ENCODE measurements at regions not wholly inside any gene's neighbourhood (a gene's known extent, or its start where the extent isn't known, plus 50 kb on each side); places are given as distances from the start of the nearest gene placed in this dataset.

DNA sequence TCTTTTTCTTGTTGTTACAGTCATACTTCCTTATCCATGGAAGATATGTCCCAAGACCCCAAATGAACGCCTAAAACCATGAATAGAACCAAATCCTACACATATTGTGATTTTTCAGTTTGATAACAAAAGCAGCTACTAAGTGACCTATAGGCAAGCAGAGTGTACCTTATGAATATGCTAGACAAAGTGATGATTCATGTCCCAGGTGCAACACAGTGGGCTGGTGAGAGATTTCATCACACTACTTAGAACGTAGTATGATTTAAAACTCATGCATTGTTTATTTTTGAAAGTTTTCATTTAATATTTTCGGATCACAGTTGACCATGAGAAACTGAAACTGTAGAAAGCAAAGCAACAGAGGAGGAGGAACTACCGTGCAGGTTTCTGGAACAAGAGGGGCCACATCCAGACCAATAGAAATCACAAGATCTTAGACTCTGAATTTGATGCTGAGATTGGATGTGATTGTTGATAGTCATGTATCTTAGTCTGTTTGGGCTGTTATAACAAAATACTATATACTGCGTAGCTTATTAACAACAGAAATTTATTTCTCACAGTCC, 470.8 kb upstream of the VRK2 start:
- TF ChIP-seq, protein P1, sequence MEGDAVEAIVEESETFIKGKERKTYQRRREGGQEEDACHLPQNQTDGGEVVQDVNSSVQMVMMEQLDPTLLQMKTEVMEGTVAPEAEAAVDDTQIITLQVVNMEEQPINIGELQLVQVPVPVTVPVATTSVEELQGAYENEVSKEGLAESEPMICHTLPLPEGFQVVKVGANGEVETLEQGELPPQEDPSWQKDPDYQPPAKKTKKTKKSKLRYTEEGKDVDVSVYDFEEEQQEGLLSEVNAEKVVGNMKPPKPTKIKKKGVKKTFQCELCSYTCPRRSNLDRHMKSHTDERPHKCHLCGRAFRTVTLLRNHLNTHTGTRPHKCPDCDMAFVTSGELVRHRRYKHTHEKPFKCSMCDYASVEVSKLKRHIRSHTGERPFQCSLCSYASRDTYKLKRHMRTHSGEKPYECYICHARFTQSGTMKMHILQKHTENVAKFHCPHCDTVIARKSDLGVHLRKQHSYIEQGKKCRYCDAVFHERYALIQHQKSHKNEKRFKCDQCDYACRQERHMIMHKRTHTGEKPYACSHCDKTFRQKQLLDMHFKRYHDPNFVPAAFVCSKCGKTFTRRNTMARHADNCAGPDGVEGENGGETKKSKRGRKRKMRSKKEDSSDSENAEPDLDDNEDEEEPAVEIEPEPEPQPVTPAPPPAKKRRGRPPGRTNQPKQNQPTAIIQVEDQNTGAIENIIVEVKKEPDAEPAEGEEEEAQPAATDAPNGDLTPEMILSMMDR (IDR thresholded peaks at IDR 0.05): no peak
- CTCF ChIA-PET: no interaction called here
- no peak overlapping the region for H3K4me3 Mint-ChIP-seq

DNA sequence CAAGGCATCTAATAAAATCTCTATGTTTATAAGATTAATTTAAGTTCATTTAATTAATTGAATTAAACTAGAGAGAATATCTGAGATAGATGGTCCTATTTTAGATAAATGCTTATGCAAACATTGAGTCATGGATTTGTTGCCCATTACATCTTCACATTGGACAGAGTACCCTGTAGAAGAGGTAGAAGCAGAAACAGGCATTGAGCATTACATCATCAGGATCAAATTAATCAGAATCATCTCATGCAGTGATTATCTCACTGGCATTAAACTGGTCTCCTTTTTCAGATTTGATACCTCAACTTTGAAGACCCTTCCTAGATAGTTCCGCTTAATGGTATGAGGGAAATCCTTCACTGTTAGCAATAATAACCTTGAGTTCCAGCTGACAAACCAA, 469.6 kb upstream of the VRK2 start:
- ChIA-PET POLR2A (no interaction called here), CTCF (no interaction called here)
- intact Hi-C loops (cut with micrococcal nuclease): no loop called here
- ATAC-seq (ENCODE audit: low read depth) (no peak), DNase-seq (no peak)
- no peaks in the 10 kb centered on the region for H3K4me1 Mint-ChIP-seq
- H3K27ac Mint-ChIP-seq: no peak overlapping the region
- no peaks in the 10 kb centered on the region for H3K9me3 Mint-ChIP-seq
- H3K4me3 Mint-ChIP-seq: no peak overlapping the region
- no peaks in the 10 kb centered on the region for H3K36me3 Mint-ChIP-seq (ENCODE audit: low read depth)
- TF ChIP-seq, protein P1 (IDR thresholded peaks at IDR 0.05): no peak
- H3K27me3 Mint-ChIP-seq: no peaks in the 10 kb centered on the region

More for the DNA sequence above, 470.8 kb upstream of the VRK2 start:
- DNase-seq (no peak), ATAC-seq (ENCODE audit: low read depth) (no peak)
- intact Hi-C loops (cut with micrococcal nuclease): no loop called here
- Mint-ChIP-seq H3K9me3 (no peaks in the 10 kb centered on the region), H3K36me3 (ENCODE audit: low read depth) (no peaks in the 10 kb centered on the region), H3K4me1 (no peaks in the 10 kb centered on the region), H3K27ac (no peak overlapping the region), H3K27me3 (no peaks in the 10 kb centered on the region)
- POLR2A ChIA-PET: no interaction called here

DNA sequence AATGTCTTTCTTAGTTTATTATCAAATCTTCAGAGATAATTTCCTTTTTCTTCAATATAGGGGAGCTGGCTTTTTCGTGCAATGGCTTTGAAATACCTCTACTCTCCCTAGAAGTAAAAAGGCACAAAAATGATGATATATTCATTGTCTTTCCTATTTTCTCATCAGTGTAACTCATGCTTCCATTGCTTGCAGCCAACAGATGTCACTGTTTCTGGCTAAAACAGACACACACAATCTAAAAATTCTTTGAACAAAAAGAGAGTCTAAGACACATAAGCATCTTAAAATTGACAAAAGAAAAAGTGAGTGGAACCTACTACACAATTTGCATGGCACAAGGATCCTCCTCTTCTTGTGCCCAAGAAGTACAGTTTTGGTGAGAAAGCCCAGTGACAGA, 448.7 kb upstream of the VRK2 start:
- TF ChIP-seq, protein P1 (IDR thresholded peaks at IDR 0.05): no peak
- no peak overlapping the region for H3K27ac Mint-ChIP-seq
- DNase-seq (no peak), ATAC-seq (ENCODE audit: low read depth) (no peak)
- no peaks in the 10 kb centered on the region for H3K4me1 Mint-ChIP-seq
- no peaks in the 10 kb centered on the region for H3K27me3 Mint-ChIP-seq
- CTCF ChIA-PET: no interaction called here
- peaks cover 6% of the 10 kb centered on the region for H3K9me3 Mint-ChIP-seq
- H3K36me3 Mint-ChIP-seq (ENCODE audit: low read depth): no peaks in the 10 kb centered on the region
- intact Hi-C loops (cut with micrococcal nuclease): no loop called here
- POLR2A ChIA-PET: no interaction called here
- H3K4me3 Mint-ChIP-seq: no peak overlapping the region

DNA sequence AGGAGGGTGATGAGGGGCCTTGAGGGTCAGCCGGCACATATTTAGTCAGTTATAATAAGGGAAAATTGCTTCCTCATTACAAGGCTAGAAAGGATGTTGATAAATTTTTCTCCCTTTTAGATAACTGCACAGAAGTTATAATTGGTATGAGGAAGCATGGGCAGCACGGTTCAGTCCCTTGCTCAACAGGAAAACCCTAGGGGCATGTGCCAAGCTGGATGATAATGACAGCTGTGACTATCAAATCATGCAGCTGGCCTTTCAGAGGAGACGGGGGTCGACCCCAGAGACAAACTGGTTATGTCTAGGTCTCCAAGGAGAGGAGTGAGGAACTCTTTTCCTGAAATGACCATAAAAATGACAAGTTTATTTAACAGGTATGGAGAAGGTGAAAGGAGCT, 448.1 kb upstream of the VRK2 start:
- Mint-ChIP-seq H3K36me3 (ENCODE audit: low read depth) (no peaks in the 10 kb centered on the region), H3K9me3 (peaks cover 6% of the 10 kb centered on the region), H3K4me3 (no peak overlapping the region), H3K4me1 (no peaks in the 10 kb centered on the region), H3K27me3 (no peaks in the 10 kb centered on the region), H3K27ac (no peak overlapping the region)
- POLR2A ChIA-PET: no interaction called here
- intact Hi-C loops (cut with micrococcal nuclease): no loop called here
- CTCF ChIA-PET: no interaction called here
- DNase-seq: no peak
- TF ChIP-seq, protein P1 (IDR thresholded peaks at IDR 0.05): no peak
- no peak for ATAC-seq (ENCODE audit: low read depth)

DNA sequence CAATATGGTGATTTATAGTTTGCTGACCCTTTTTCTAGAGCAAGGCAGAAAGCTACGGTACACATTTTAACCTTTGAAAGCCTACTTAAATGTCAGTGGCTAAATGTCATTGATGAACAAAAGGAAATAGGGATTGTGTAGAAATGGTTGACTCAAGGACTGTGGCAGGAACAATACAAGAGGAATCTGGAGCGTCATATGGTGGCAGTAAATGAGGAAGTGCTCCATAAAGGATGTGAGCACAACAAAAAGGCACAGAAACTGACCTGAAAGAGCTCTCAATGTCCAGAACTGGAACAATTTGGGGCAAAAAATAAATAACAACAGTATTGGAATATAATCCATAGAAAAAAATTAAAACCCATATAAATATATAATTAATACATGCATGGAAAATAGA, 443.9 kb upstream of the VRK2 start:
- Mint-ChIP-seq H3K27me3 (no peaks in the 10 kb centered on the region), H3K4me1 (no peaks in the 10 kb centered on the region), H3K9me3 (peaks cover 2% of the 10 kb centered on the region), H3K4me3 (no peak overlapping the region), H3K27ac (no peak overlapping the region), H3K36me3 (ENCODE audit: low read depth) (no peaks in the 10 kb centered on the region)
- intact Hi-C loops (cut with micrococcal nuclease): no loop called here
- ChIA-PET POLR2A (no interaction called here), CTCF (no interaction called here)
- ATAC-seq (ENCODE audit: low read depth) (no peak), DNase-seq (no peak)
- TF ChIP-seq, protein P1 (IDR thresholded peaks at IDR 0.05): no peak

Measured in activated B cell treated with CpG ODN at 0.5 μM for 24 hours (primary cell).